ENCODE measurements at regions not wholly inside any gene's neighbourhood (a gene's known extent, or its start where the extent isn't known, plus 50 kb on each side); places are given as distances from the start of the nearest gene placed in this dataset.
"Not testable (repeated sequence)": the region's sequence is repeated elsewhere in the genome, so short reads cannot be mapped to it uniquely, and the experiment has no call there.

- H3K27ac Mint-ChIP-seq; H3K9me3 Mint-ChIP-seq (ENCODE audit: insufficient read depth); DNase-seq; POLR2A ChIA-PET; ATAC-seq; H3K27me3 Mint-ChIP-seq (ENCODE audit: low read depth); H3K4me1 Mint-ChIP-seq (ENCODE audit: low read depth); H3K36me3 Mint-ChIP-seq (ENCODE audit: low read depth); H3K4me3 Mint-ChIP-seq: not testable (repeated sequence)
- CTCF ChIA-PET = interaction anchor here (1.2 kb wide), 1 partner anchor 22 kb away, joined by 6 read pairs; no protein-coding TSS in a partner anchor
Observed at GRCh38 chr12:130004310-130004877, 100.6 kb upstream of the TMEM132D start.

GRCh38 chr12:130007771-130008170 is 103.9 kb upstream of the TMEM132D start:
- no peaks in the 10 kb centered on the region for H3K9me3 Mint-ChIP-seq (ENCODE audit: insufficient read depth)
- H3K4me3 Mint-ChIP-seq = no peak overlapping the region
- ChIA-PET POLR2A (no interaction called here), CTCF (no interaction called here)
- H3K4me1 Mint-ChIP-seq (ENCODE audit: low read depth) = no peaks in the 10 kb centered on the region
- no peaks in the 10 kb centered on the region for H3K36me3 Mint-ChIP-seq (ENCODE audit: low read depth)
- no peaks in the 10 kb centered on the region for H3K27me3 Mint-ChIP-seq (ENCODE audit: low read depth)
- H3K27ac Mint-ChIP-seq = no peak overlapping the region
- ATAC-seq (no peak), DNase-seq (no peak)

GRCh38 chr12:130008241-130008640 is 104.4 kb upstream of the TMEM132D start:
- ChIA-PET POLR2A (no interaction called here), CTCF (no interaction called here)
- Mint-ChIP-seq H3K27ac (no peak overlapping the region), H3K4me1 (ENCODE audit: low read depth) (no peaks in the 10 kb centered on the region), H3K4me3 (no peak overlapping the region), H3K27me3 (ENCODE audit: low read depth) (no peaks in the 10 kb centered on the region), H3K9me3 (ENCODE audit: insufficient read depth) (no peaks in the 10 kb centered on the region), H3K36me3 (ENCODE audit: low read depth) (no peaks in the 10 kb centered on the region)
- ATAC-seq (no peak), DNase-seq (no peak)

- no peaks in the 10 kb centered on the region for H3K4me1 Mint-ChIP-seq (ENCODE audit: low read depth)
- H3K27me3 Mint-ChIP-seq (ENCODE audit: low read depth) = no peaks in the 10 kb centered on the region
- no peak for DNase-seq
- H3K9me3 Mint-ChIP-seq (ENCODE audit: insufficient read depth) = no peaks in the 10 kb centered on the region
- no peak for ATAC-seq
- no peak overlapping the region for H3K27ac Mint-ChIP-seq
- ChIA-PET CTCF (interaction anchor here (0.9 kb wide), 1 partner anchor 17 kb away, joined by 5 read pairs; no protein-coding TSS in a partner anchor), POLR2A (no interaction called here)
- no peak overlapping the region for H3K4me3 Mint-ChIP-seq
- no peaks in the 10 kb centered on the region for H3K36me3 Mint-ChIP-seq (ENCODE audit: low read depth)
Observed at GRCh38 chr12:130009961-130010360, 106.1 kb upstream of the TMEM132D start.

- H3K4me1 Mint-ChIP-seq (ENCODE audit: low read depth) = no peaks in the 10 kb centered on the region
- H3K9me3 Mint-ChIP-seq (ENCODE audit: insufficient read depth) = no peaks in the 10 kb centered on the region
- ATAC-seq (no peak), DNase-seq (no peak)
- ChIA-PET CTCF (no interaction called here), POLR2A (no interaction called here)
- no peak overlapping the region for H3K27ac Mint-ChIP-seq
- no peaks in the 10 kb centered on the region for H3K36me3 Mint-ChIP-seq (ENCODE audit: low read depth)
- H3K4me3 Mint-ChIP-seq = no peak overlapping the region
- no peaks in the 10 kb centered on the region for H3K27me3 Mint-ChIP-seq (ENCODE audit: low read depth)
Observed at GRCh38 chr12:130011611-130012385, 108.0 kb upstream of the TMEM132D start.

- CTCF ChIA-PET = interaction anchor here (0.6 to 2.5 kb wide), 9 partner anchors 10 to 1044 kb away, joined by 3 to 21 read pairs (median 3); no protein-coding TSS in a partner anchor
- no peak overlapping the region for H3K27ac Mint-ChIP-seq
Observed at GRCh38 chr12:130013771-130014484, 110.1 kb upstream of the TMEM132D start.

GRCh38 chr12:130014485-130014807 is 110.6 kb upstream of the TMEM132D start:
- CTCF ChIA-PET = interaction anchor here (0.6 to 2.5 kb wide), 9 partner anchors 11 to 1044 kb away, joined by 3 to 21 read pairs (median 3); no protein-coding TSS in a partner anchor

More at GRCh38 chr12:130013771-130014484, 110.1 kb upstream of the TMEM132D start:
- no peaks in the 10 kb centered on the region for H3K27me3 Mint-ChIP-seq (ENCODE audit: low read depth)
- POLR2A ChIA-PET = no interaction called here
- ATAC-seq (peak; percentile 85), DNase-seq (peak; percentile 68)
- H3K9me3 Mint-ChIP-seq (ENCODE audit: insufficient read depth) = no peaks in the 10 kb centered on the region
- H3K36me3 Mint-ChIP-seq (ENCODE audit: low read depth) = no peaks in the 10 kb centered on the region
- no peak overlapping the region for H3K4me3 Mint-ChIP-seq
- H3K4me1 Mint-ChIP-seq (ENCODE audit: low read depth) = no peaks in the 10 kb centered on the region

GRCh38 chr12:130016194-130016593 is 112.4 kb upstream of the TMEM132D start:
- H3K27ac Mint-ChIP-seq = no peak overlapping the region
- DNase-seq (no peak), ATAC-seq (no peak)
- ChIA-PET CTCF (no interaction called here), POLR2A (no interaction called here)
- no peaks in the 10 kb centered on the region for H3K9me3 Mint-ChIP-seq (ENCODE audit: insufficient read depth)
- no peaks in the 10 kb centered on the region for H3K4me1 Mint-ChIP-seq (ENCODE audit: low read depth)
- H3K36me3 Mint-ChIP-seq (ENCODE audit: low read depth) = no peaks in the 10 kb centered on the region
- no peak overlapping the region for H3K4me3 Mint-ChIP-seq
- H3K27me3 Mint-ChIP-seq (ENCODE audit: low read depth) = no peaks in the 10 kb centered on the region

More at GRCh38 chr12:130014485-130014807, 110.6 kb upstream of the TMEM132D start:
- no peaks in the 10 kb centered on the region for H3K27me3 Mint-ChIP-seq (ENCODE audit: low read depth)
- no peaks in the 10 kb centered on the region for H3K9me3 Mint-ChIP-seq (ENCODE audit: insufficient read depth)
- no peak overlapping the region for H3K4me3 Mint-ChIP-seq
- DNase-seq (no peak), ATAC-seq (no peak)
- H3K27ac Mint-ChIP-seq = no peak overlapping the region
- POLR2A ChIA-PET = no interaction called here
- H3K36me3 Mint-ChIP-seq (ENCODE audit: low read depth) = no peaks in the 10 kb centered on the region
- no peaks in the 10 kb centered on the region for H3K4me1 Mint-ChIP-seq (ENCODE audit: low read depth)

- H3K36me3 Mint-ChIP-seq (ENCODE audit: low read depth) = no peaks in the 10 kb centered on the region
- H3K27me3 Mint-ChIP-seq (ENCODE audit: low read depth) = no peaks in the 10 kb centered on the region
- no peak overlapping the region for H3K27ac Mint-ChIP-seq
- H3K9me3 Mint-ChIP-seq (ENCODE audit: insufficient read depth) = no peaks in the 10 kb centered on the region
- H3K4me1 Mint-ChIP-seq (ENCODE audit: low read depth) = no peaks in the 10 kb centered on the region
- ATAC-seq (no peak), DNase-seq (no peak)
- H3K4me3 Mint-ChIP-seq = no peak overlapping the region
- CTCF ChIA-PET = interaction anchor here (1.9 kb wide), 1 partner anchor 9 kb away, joined by 6 read pairs; no protein-coding TSS in a partner anchor
- POLR2A ChIA-PET = no interaction called here
Observed at GRCh38 chr12:130016986-130017385, 113.2 kb upstream of the TMEM132D start.

- H3K27ac Mint-ChIP-seq = no peak overlapping the region
- no peak overlapping the region for H3K4me3 Mint-ChIP-seq
- POLR2A ChIA-PET = no interaction called here
- ATAC-seq (no peak), DNase-seq (no peak)
- CTCF ChIA-PET = interaction anchor here (1.0 to 1.9 kb wide), 3 partner anchors 9 to 14 kb away, joined by 3 to 6 read pairs (median 3); no protein-coding TSS in a partner anchor
- H3K27me3 Mint-ChIP-seq (ENCODE audit: low read depth) = no peaks in the 10 kb centered on the region
- no peaks in the 10 kb centered on the region for H3K9me3 Mint-ChIP-seq (ENCODE audit: insufficient read depth)
- H3K4me1 Mint-ChIP-seq (ENCODE audit: low read depth) = no peaks in the 10 kb centered on the region
- no peaks in the 10 kb centered on the region for H3K36me3 Mint-ChIP-seq (ENCODE audit: low read depth)
Observed at GRCh38 chr12:130017591-130018449, 114.0 kb upstream of the TMEM132D start.

GRCh38 chr12:130018614-130019013 is 114.8 kb upstream of the TMEM132D start:
- no peak for ATAC-seq
- ChIA-PET CTCF (interaction anchor here (0.6 to 1.9 kb wide), 4 partner anchors 8 to 28 kb away, joined by 3 to 6 read pairs (median 3); no protein-coding TSS in a partner anchor), POLR2A (no interaction called here)
- no peak overlapping the region for H3K27ac Mint-ChIP-seq
- H3K36me3 Mint-ChIP-seq (ENCODE audit: low read depth) = no peaks in the 10 kb centered on the region
- no peaks in the 10 kb centered on the region for H3K9me3 Mint-ChIP-seq (ENCODE audit: insufficient read depth)
- no peaks in the 10 kb centered on the region for H3K27me3 Mint-ChIP-seq (ENCODE audit: low read depth)
- no peak overlapping the region for H3K4me3 Mint-ChIP-seq
- no peaks in the 10 kb centered on the region for H3K4me1 Mint-ChIP-seq (ENCODE audit: low read depth)
- DNase-seq = no peak
